ENCODE measurements at regions not wholly inside any gene's neighbourhood (a gene's known extent, or its start where the extent isn't known, plus 50 kb on each side); places are given as distances from the start of the nearest gene placed in this dataset.

DNA sequence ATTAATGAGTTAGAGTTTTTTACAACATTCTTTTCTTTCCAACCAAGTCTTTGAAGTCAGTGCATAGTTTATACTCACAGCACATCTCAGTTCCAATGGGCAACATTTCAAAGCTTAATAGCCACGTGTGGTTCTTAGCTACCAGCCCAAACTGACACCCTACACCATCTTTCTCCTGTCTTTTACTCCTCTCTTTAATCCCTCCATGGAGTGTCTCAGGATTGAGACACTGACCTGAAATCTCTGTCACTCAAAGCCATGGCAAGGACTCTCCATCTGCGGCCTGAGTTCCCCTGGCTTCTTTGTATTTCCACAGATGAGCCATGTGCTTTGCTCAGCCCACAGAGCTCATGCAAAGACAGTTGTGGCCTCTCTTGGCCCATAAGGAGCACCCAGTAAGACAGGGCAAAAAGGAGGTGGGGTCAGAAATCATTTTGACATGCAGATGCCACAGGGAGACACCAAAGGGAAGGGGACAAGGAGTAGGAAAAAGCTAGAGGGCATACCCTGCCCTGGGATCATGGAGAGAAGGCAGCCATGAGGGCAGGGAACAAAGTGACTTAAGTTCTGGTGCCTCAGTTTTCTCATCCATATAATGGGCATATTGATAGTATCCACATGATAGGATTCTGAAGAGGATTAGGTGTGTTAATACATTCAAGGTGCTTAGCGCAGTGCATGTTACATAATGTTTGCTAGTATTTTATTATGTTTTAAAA is 493.6 kb upstream of the PROK2 start:
- TF ChIP-seq POLR2A (IDR thresholded peaks at IDR 0.05), result no peak
- TF ChIP-seq, protein P1, sequence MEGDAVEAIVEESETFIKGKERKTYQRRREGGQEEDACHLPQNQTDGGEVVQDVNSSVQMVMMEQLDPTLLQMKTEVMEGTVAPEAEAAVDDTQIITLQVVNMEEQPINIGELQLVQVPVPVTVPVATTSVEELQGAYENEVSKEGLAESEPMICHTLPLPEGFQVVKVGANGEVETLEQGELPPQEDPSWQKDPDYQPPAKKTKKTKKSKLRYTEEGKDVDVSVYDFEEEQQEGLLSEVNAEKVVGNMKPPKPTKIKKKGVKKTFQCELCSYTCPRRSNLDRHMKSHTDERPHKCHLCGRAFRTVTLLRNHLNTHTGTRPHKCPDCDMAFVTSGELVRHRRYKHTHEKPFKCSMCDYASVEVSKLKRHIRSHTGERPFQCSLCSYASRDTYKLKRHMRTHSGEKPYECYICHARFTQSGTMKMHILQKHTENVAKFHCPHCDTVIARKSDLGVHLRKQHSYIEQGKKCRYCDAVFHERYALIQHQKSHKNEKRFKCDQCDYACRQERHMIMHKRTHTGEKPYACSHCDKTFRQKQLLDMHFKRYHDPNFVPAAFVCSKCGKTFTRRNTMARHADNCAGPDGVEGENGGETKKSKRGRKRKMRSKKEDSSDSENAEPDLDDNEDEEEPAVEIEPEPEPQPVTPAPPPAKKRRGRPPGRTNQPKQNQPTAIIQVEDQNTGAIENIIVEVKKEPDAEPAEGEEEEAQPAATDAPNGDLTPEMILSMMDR (IDR thresholded peaks at IDR 0.05), result no peak

All from testis (tissue), 2 donors.